Right atrium auricular region (tissue), 2 donors: ENCODE measurements at regions not wholly inside any gene's neighbourhood (a gene's known extent, or its start where the extent isn't known, plus 50 kb on each side); places are given as distances from the start of the nearest gene placed in this dataset.

Experiments used
- DNase-seq: peaks from one replicate; pipeline ENCODE4 v3.0.0-alpha.2; 2019; ENCODE audit warnings: low spot score
- H3K27ac ChIP-seq, 2 donors: fragments of 200-600 bp; sonication (generic); 1 replicate in 1 of 2; 2 replicates in 1 of 2; pipeline ENCODE4 v1.5.1; 2016 to 2019
- H3K27me3 ChIP-seq, 2 donors: fragments of 200-600 bp; sonication (generic); one replicate each; pipeline versions ENCODE4 v1.5.1 to v1.6.0; 2017 to 2019
- H3K36me3 ChIP-seq: fragments of 200-600 bp; sonication (generic); one replicate; pipeline ENCODE4 v1.5.1; 2016
- H3K4me1 ChIP-seq, 2 donors: fragments of 200-600 bp; sonication (generic); one replicate each; pipeline versions ENCODE4 v1.5.1 to v1.6.0; 2017 to 2019
- H3K4me3 ChIP-seq, 2 donors: fragments of 200-600 bp; sonication (generic); 1 replicate in 1 of 2; 2 replicates in 1 of 2; pipeline ENCODE4 v1.5.1; 2017 to 2019; ENCODE audit warnings: mild to moderate bottlenecking in 1 of 2, moderate library complexity in 1 of 2
- H3K9me3 ChIP-seq, 2 donors: fragments of 200-600 bp; sonication (generic); one replicate each; pipeline ENCODE4 v1.5.1; 2019
- TF ChIP-seq, protein P1 (sequence below), 2 donors: fragments of 200-600 bp; sonication (generic); IDR thresholded peaks; one replicate each; pipeline ENCODE4 v1.5.1; 2019; ENCODE audit warnings: antibody characterized with exemption in 2 of 2

DNA sequence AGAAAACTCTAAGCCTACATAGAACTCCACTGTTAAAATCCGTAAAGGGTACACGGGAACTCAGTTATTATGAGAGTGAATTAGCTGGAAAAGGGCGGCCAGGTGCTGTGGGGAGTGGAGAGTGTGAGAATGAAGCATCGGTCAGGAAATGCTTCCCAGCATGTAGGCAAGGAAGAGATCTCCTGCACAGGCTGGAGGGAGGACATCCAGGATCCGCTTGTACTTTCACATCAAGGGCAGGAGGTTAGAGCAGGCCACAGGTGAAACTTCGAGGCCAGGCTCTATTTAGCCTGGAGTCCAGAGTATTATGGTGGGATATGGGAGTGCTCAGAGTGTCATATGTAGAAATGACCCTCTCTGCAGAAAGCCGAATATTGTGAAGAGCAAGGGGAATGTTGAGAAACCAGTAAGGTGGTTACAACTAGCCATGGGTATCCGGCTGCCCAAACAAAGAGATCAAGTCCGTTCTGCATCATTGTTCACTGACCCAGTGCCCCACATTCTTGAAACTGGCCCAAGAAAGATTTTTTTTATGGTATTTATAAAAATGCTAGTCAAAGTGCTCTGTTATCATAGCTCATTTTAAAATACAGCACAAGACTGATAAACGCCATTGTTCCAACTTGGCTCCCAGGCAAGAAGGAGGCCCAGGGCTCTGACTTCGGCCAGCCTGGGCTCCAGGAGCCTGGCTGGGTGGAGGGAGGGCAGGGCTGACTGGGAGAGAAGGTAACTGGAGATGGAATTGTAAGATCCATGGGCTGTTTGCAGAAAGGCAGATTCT, 79.4 kb upstream of the HIF1A start:
- no peaks in the 10 kb centered on the region for H3K9me3 ChIP-seq
- no peak overlapping the region for H3K27ac ChIP-seq
- H3K36me3 ChIP-seq: no peaks in the 10 kb centered on the region
- H3K4me1 ChIP-seq: no peaks in the 10 kb centered on the region
- H3K27me3 ChIP-seq: no peaks in the 10 kb centered on the region
- H3K4me3 ChIP-seq: no peak overlapping the region
- TF ChIP-seq, protein P1, sequence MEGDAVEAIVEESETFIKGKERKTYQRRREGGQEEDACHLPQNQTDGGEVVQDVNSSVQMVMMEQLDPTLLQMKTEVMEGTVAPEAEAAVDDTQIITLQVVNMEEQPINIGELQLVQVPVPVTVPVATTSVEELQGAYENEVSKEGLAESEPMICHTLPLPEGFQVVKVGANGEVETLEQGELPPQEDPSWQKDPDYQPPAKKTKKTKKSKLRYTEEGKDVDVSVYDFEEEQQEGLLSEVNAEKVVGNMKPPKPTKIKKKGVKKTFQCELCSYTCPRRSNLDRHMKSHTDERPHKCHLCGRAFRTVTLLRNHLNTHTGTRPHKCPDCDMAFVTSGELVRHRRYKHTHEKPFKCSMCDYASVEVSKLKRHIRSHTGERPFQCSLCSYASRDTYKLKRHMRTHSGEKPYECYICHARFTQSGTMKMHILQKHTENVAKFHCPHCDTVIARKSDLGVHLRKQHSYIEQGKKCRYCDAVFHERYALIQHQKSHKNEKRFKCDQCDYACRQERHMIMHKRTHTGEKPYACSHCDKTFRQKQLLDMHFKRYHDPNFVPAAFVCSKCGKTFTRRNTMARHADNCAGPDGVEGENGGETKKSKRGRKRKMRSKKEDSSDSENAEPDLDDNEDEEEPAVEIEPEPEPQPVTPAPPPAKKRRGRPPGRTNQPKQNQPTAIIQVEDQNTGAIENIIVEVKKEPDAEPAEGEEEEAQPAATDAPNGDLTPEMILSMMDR (IDR thresholded peaks at IDR 0.05): no peak
- no peak for DNase-seq

DNA sequence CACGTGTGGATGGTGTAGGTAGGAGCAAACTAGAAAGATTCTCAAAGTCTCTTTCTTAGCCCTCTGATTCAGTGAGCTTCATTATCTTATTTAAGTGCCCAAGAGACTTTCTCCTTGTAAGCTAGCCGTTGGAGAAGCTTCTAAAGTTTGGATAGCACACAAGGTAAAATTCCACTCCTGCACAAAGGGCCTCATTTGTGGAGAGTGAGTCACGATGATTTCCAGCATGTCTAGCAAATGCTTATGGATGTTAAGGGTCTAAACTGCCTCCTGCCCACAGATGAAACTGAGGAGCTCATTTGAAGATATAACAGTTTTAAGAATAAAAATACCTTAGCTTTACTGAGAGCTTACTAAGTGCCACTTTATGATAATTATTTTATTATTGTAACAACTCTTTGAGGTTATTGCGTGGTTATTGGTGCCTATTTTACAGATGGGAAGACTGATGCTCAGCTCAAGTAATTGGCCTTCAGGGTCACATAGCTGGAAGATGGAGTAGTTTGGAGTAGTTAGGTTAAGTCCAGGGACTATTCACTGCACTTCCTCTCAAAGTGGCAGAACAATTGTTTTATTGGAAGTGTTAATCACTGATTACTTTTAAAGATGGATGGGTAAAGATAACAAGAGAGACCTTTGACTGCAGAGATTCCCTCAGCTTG, 78.7 kb upstream of the HIF1A start:
- Histone ChIP-seq H3K4me3 (no peak overlapping the region), H3K36me3 (no peaks in the 10 kb centered on the region), H3K27ac (no peak overlapping the region), H3K4me1 (no peaks in the 10 kb centered on the region), H3K9me3 (no peaks in the 10 kb centered on the region), H3K27me3 (no peaks in the 10 kb centered on the region)
- TF ChIP-seq, protein P1 (IDR thresholded peaks at IDR 0.05): no peak
- DNase-seq: no peak

DNA sequence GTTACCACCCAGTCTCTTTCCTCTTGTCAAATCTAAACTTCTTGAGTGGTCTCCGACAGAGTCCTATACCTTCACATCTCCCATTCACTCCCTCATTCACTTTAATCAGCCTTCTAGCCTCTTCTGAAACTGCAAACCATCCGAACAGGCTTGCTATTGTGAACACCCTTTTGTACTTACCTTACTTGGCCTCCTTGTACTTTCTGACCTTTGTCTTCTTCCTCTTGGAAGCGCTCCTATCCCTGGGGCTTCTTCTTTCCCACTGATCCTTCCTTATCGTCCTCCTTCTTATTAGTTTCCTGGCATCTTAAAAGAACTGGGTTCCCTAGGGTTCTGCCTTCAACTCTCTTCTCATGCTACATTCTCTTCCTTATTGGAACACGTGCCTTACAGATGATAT, 76.9 kb upstream of the HIF1A start:
- TF ChIP-seq, protein P1 (IDR thresholded peaks at IDR 0.05): no peak
- no peaks in the 10 kb centered on the region for H3K4me1 ChIP-seq
- no peak overlapping the region for H3K27ac ChIP-seq
- DNase-seq: no peak
- no peaks in the 10 kb centered on the region for H3K27me3 ChIP-seq
- H3K36me3 ChIP-seq: no peaks in the 10 kb centered on the region
- no peak overlapping the region for H3K4me3 ChIP-seq
- no peaks in the 10 kb centered on the region for H3K9me3 ChIP-seq

DNA sequence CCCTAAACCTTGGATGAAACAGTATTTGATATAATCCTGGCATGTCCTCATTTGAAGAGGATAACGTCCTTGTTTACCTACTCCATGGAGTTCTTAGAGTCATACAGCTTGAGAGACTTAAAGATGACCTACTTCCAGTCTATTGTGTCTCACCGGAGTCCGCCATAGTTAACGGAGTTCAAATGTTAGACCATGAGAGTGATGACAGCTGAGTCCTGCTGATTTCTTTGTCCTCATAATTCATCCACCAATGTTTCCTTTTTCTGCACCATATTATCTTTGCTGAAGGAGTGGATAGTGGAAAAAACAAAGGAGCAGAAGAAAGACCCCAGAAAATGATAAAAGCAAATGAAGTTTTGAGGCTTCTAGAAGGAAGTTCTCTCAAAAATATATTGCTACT, 75.8 kb upstream of the HIF1A start:
- no peaks in the 10 kb centered on the region for H3K4me1 ChIP-seq
- DNase-seq: no peak
- H3K36me3 ChIP-seq: no peaks in the 10 kb centered on the region
- TF ChIP-seq, protein P1 (IDR thresholded peaks at IDR 0.05): no peak
- H3K9me3 ChIP-seq: no peaks in the 10 kb centered on the region
- H3K27me3 ChIP-seq: no peaks in the 10 kb centered on the region
- H3K4me3 ChIP-seq: no peak overlapping the region
- no peak overlapping the region for H3K27ac ChIP-seq

DNA sequence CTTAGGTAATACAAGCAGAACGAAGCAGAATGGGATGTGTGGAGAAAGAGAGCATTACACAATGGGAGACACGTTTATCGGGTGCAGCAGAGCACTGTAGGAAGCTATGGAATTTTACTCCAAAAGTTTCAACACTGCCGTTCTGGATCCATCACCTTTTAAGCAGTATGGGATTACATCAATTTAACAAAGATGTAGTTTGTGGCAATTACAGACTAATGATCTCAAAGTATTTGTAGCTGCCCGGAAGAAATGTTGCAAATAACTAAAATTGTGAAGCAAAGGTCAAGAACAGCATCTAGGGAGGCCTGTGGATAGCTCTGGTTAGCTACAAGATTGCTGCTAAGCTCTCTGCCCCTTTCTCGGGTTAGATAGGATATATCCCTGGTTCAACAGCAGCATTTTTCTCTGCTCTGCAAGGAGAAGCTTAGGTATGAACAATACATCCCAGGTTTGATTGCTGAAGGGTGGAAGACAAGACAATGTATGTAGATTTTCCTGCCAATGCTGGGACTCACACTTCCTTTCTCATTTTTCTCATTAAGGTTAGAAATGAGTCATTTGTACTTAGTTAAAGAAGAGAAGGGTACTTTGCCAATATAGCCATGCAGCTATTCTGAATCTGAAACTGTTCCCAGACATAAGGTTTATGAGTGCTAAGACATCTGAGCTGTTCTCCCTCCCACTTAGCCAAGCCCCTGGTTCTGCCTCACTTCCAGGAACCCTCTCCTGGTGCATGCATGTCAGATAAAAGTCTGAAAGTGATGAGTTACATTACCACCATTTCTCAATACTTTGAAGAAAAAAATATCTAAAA, 75.0 kb upstream of the HIF1A start:
- no peak overlapping the region for H3K4me3 ChIP-seq
- no peaks in the 10 kb centered on the region for H3K4me1 ChIP-seq
- DNase-seq: no peak
- no peak overlapping the region for H3K27ac ChIP-seq
- TF ChIP-seq, protein P1 (IDR thresholded peaks at IDR 0.05): no peak
- H3K9me3 ChIP-seq: no peaks in the 10 kb centered on the region
- H3K27me3 ChIP-seq: no peaks in the 10 kb centered on the region
- no peaks in the 10 kb centered on the region for H3K36me3 ChIP-seq
